K562 (cell line): ENCODE measurements at regions not wholly inside any gene's neighbourhood (a gene's known extent, or its start where the extent isn't known, plus 50 kb on each side); places are given as distances from the start of the nearest gene placed in this dataset.

Experiments used
- CTCF ChIP-seq, 3 experiments: IDR thresholded peaks in 2 of 3; conservative IDR thresholded peaks in 1 of 3; 2 replicates each; pipeline ENCODE4 v1.5.1; 2011 to 2012; ENCODE audit warnings: low read length in 3 of 3, mild to moderate bottlenecking in 3 of 3, control low read depth in 2 of 3, improper control_type of control experiment in 1 of 3, inconsistent platforms in 1 of 3, low read depth in 1 of 3, mixed read lengths in 1 of 3, moderate library complexity in 1 of 3; ENCODE audit not compliant: insufficient read depth in 2 of 3
- EGR1 ChIP-seq: fragments of 450-650 bp; conservative IDR thresholded peaks from 2 replicates; pipeline ENCODE4 v1.6.1; 2017; ENCODE audit warnings: mild to moderate bottlenecking
- EZH2 ChIP-seq: IDR thresholded peaks from 2 replicates; pipeline ENCODE4 v1.6.1; 2012; ENCODE audit warnings: low read depth, mild to moderate bottlenecking, inconsistent platforms, low read length, borderline replicate concordance
- NR2F6 ChIP-seq: fragments of 450-650 bp; formaldehyde crosslinking; IDR thresholded peaks from 2 replicates; pipeline ENCODE4 v1.4.0; 2020; ENCODE audit warnings: mild to moderate bottlenecking
- SP1 ChIP-seq: sonication (generic); formaldehyde crosslinking; IDR thresholded peaks from 2 replicates; pipeline ENCODE4 v1.8.1; 2022; ENCODE audit warnings: mild to moderate bottlenecking, missing genetic modification reagents
- TCF15 ChIP-seq: fragments of 250-450 bp; sonication (Bioruptor Pico); IDR thresholded peaks from 2 replicates; pipeline ENCODE4 v1.8.0; 2022; ENCODE audit warnings: moderate library complexity, mild to moderate bottlenecking, inconsistent platforms
- TCF3 ChIP-seq: sonication (generic); formaldehyde crosslinking; IDR thresholded peaks from 2 replicates; pipeline ENCODE4 v1.4.0; 2020; ENCODE audit warnings: mild to moderate bottlenecking, missing genetic modification reagents
- ZFPM2 ChIP-seq: fragments of 250-450 bp; sonication (Bioruptor Pico); IDR thresholded peaks from 2 replicates; pipeline ENCODE4 v1.5.1; 2022; ENCODE audit warnings: mild to moderate bottlenecking
- ZNF197 ChIP-seq: fragments of 200-800 bp; sonication (Bioruptor generic); IDR thresholded peaks from 2 replicates; pipeline ENCODE4 v1.6.1; 2016; ENCODE audit warnings: low read depth, missing genetic modification characterization, missing compliant biosample characterization
- ZNF24 ChIP-seq: fragments of 450-650 bp; IDR thresholded peaks from 2 replicates; pipeline ENCODE4 v1.6.1; 2016
- TF ChIP-seq, protein P1 (sequence below): sonication (generic); formaldehyde crosslinking; IDR thresholded peaks from 2 replicates; pipeline ENCODE4 v1.9.0; 2022; ENCODE audit warnings: mild to moderate bottlenecking, missing genetic modification reagents
- TF ChIP-seq, protein P2 (sequence below): fragments of 150-350 bp; conservative IDR thresholded peaks from 2 replicates; pipeline ENCODE4 v1.6.1; 2014; ENCODE audit warnings: low read length

GRCh38 chr20:11008444-11009033, 334.7 kb upstream of the JAG1 start:
- TF ChIP-seq TCF3, result no peak
- no peak for TF ChIP-seq EZH2
- TF ChIP-seq, protein P1, sequence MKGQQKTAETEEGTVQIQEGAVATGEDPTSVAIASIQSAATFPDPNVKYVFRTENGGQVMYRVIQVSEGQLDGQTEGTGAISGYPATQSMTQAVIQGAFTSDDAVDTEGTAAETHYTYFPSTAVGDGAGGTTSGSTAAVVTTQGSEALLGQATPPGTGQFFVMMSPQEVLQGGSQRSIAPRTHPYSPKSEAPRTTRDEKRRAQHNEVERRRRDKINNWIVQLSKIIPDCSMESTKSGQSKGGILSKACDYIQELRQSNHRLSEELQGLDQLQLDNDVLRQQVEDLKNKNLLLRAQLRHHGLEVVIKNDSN, result no peak
- no peak for TF ChIP-seq EGR1
- TF ChIP-seq SP1 (CRISPR knock-in tag), result no peak
- no peak for TF ChIP-seq ZNF197 (CRISPR knock-in tag)
- no peak for TF ChIP-seq ZNF24
- TF ChIP-seq, protein P2, sequence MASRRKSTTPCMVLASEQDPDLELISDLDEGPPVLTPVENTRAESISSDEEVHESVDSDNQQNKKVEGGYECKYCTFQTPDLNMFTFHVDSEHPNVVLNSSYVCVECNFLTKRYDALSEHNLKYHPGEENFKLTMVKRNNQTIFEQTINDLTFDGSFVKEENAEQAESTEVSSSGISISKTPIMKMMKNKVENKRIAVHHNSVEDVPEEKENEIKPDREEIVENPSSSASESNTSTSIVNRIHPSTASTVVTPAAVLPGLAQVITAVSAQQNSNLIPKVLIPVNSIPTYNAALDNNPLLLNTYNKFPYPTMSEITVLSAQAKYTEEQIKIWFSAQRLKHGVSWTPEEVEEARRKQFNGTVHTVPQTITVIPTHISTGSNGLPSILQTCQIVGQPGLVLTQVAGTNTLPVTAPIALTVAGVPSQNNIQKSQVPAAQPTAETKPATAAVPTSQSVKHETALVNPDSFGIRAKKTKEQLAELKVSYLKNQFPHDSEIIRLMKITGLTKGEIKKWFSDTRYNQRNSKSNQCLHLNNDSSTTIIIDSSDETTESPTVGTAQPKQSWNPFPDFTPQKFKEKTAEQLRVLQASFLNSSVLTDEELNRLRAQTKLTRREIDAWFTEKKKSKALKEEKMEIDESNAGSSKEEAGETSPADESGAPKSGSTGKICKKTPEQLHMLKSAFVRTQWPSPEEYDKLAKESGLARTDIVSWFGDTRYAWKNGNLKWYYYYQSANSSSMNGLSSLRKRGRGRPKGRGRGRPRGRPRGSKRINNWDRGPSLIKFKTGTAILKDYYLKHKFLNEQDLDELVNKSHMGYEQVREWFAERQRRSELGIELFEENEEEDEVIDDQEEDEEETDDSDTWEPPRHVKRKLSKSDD, result no peak
- TF ChIP-seq CTCF (IDR thresholded peaks at IDR 0.05 in 2 of 3, conservative IDR thresholded peaks at IDR 0.05 in 1 of 3; ENCODE audit: insufficient read depth in 2 of 3, low read depth in 1 of 3, low read length in 3 of 3), result no peak
- TF ChIP-seq ZFPM2, result no peak
- no peak for TF ChIP-seq NR2F6
- no peak for TF ChIP-seq TCF15 (CRISPR knock-in tag)
